ENCODE measurements at regions not wholly inside any gene's neighbourhood (a gene's known extent, or its start where the extent isn't known, plus 50 kb on each side); places are given as distances from the start of the nearest gene placed in this dataset.

GRCh38 chr14:87001333-87001732, 991.6 kb downstream of the GALC start:
- Histone ChIP-seq H3K4me1 (replicated peaks in 1 of 2) (no peaks in the 10 kb centered on the region), H3K4me3 (no peak overlapping the region), H3K27ac (no peak overlapping the region)
- WGBS, 10 experiments: 17 to 100% (median 74%) methylated on average over 1 to 2 of the region's 2 CpGs; no CpG with 5 or more reads in 2 of the 10 experiments
- in situ Hi-C loops (cut with MboI; ENCODE audit: low pct_unique_long_range_greater_than_20kb in 2 of 9, low sequenced_read_pairs in 9 of 9, unreplicated experiment in 9 of 9): no loop called here
- ATAC-seq (replicated peaks in 6 of 8): no peak

GRCh38 chr14:87000081-87000480, 992.9 kb downstream of the GALC start:
- in situ Hi-C loops (cut with MboI; ENCODE audit: low pct_unique_long_range_greater_than_20kb in 2 of 9, low sequenced_read_pairs in 9 of 9, unreplicated experiment in 9 of 9): no loop called here
- WGBS, 10 experiments: 54 to 100% (median 85%) methylated on average over 1 to 3 of the region's 4 CpGs; no CpG with 5 or more reads in 5 of the 10 experiments
- no peak for ATAC-seq (replicated peaks in 6 of 8)
- Histone ChIP-seq H3K4me1 (replicated peaks in 1 of 2) (no peaks in the 10 kb centered on the region), H3K27ac (no peak overlapping the region), H3K4me3 (no peak overlapping the region)

- H3K4me3 ChIP-seq: no peak overlapping the region
- in situ Hi-C loops (cut with MboI; ENCODE audit: low pct_unique_long_range_greater_than_20kb in 2 of 9, low sequenced_read_pairs in 9 of 9, unreplicated experiment in 9 of 9): no loop called here
- WGBS, 10 experiments: 3 to 100% (median 91%) methylated on average over 1 to 3 of the region's 3 CpGs; no CpG with 5 or more reads in 2 of the 10 experiments
- no peak overlapping the region for H3K27ac ChIP-seq
- H3K4me1 ChIP-seq (replicated peaks in 1 of 2): no peaks in the 10 kb centered on the region
- ATAC-seq (replicated peaks in 6 of 8): no peak
Observed at GRCh38 chr14:86999036-86999435, 993.9 kb downstream of the GALC start.

- no peaks in the 10 kb centered on the region for H3K4me1 ChIP-seq (replicated peaks in 1 of 2)
- WGBS, 10 experiments: 0 to 83% (median 65%) methylated on average over 1 to 2 of the region's 2 CpGs
- no peak for ATAC-seq (replicated peaks in 6 of 8)
- no peak overlapping the region for H3K27ac ChIP-seq
- no peak overlapping the region for H3K4me3 ChIP-seq
- in situ Hi-C loops (cut with MboI; ENCODE audit: low pct_unique_long_range_greater_than_20kb in 2 of 9, low sequenced_read_pairs in 9 of 9, unreplicated experiment in 9 of 9): no loop called here
Observed at GRCh38 chr14:86997271-86997670, 995.7 kb downstream of the GALC start.

- 0 to 84% (median 49%) methylated on average over 1 to 2 of the region's 2 CpGs; no CpG with 5 or more reads in 2 of the 10 experiments for WGBS, 10 experiments
Observed at GRCh38 chr14:86990396-86990795, 1002.6 kb downstream of the GALC start.

GRCh38 chr14:86989285-86989684, 1003.7 kb downstream of the GALC start:
- Histone ChIP-seq H3K27ac (no peak overlapping the region), H3K4me3 (no peak overlapping the region), H3K4me1 (replicated peaks in 1 of 2) (no peaks in the 10 kb centered on the region)
- in situ Hi-C loops (cut with MboI; ENCODE audit: low pct_unique_long_range_greater_than_20kb in 2 of 9, low sequenced_read_pairs in 9 of 9, unreplicated experiment in 9 of 9): no loop called here
- 0 to 100% (median 67%) methylated on average over 1 of the region's 1 CpG; no CpG with 5 or more reads in 2 of the 10 experiments for WGBS, 10 experiments
- peak in 3 of 8 experiments; percentile 41 to 92 (median 58) for ATAC-seq (replicated peaks in 6 of 8)

More at GRCh38 chr14:86990396-86990795, 1002.6 kb downstream of the GALC start:
- H3K4me1 ChIP-seq (replicated peaks in 1 of 2): no peaks in the 10 kb centered on the region
- no peak overlapping the region for H3K4me3 ChIP-seq
- in situ Hi-C loops (cut with MboI; ENCODE audit: low pct_unique_long_range_greater_than_20kb in 2 of 9, low sequenced_read_pairs in 9 of 9, unreplicated experiment in 9 of 9): no loop called here
- no peak overlapping the region for H3K27ac ChIP-seq
- peak in 1 of 8 experiments; percentile 4 for ATAC-seq (replicated peaks in 6 of 8)

GRCh38 chr14:86987966-86988365, 1005.0 kb downstream of the GALC start:
- 0 to 100% (median 89%) methylated on average over 1 to 3 of the region's 3 CpGs; no CpG with 5 or more reads in 3 of the 10 experiments for WGBS, 10 experiments
- H3K27ac ChIP-seq: no peak overlapping the region
- H3K4me1 ChIP-seq (replicated peaks in 1 of 2): no peaks in the 10 kb centered on the region
- ATAC-seq (replicated peaks in 6 of 8): no peak
- in situ Hi-C loops (cut with MboI; ENCODE audit: low pct_unique_long_range_greater_than_20kb in 2 of 9, low sequenced_read_pairs in 9 of 9, unreplicated experiment in 9 of 9): no loop called here
- H3K4me3 ChIP-seq: no peak overlapping the region

GRCh38 chr14:86973177-86973576, 1019.8 kb downstream of the GALC start:
- in situ Hi-C loops (cut with MboI; ENCODE audit: low pct_unique_long_range_greater_than_20kb in 2 of 9, low sequenced_read_pairs in 9 of 9, unreplicated experiment in 9 of 9): no loop called here
- WGBS, 10 experiments: 0 to 69% (median 29%) methylated on average over 1 of the region's 1 CpG; no CpG with 5 or more reads in 4 of the 10 experiments
- no peaks in the 10 kb centered on the region for H3K4me1 ChIP-seq (replicated peaks in 1 of 2)
- ATAC-seq (replicated peaks in 6 of 8): no peak
- H3K27ac ChIP-seq: no peak overlapping the region
- H3K4me3 ChIP-seq: no peak overlapping the region

- WGBS, 10 experiments: 25 to 94% (median 73%) methylated on average over 2 of the region's 2 CpGs
- in situ Hi-C loops (cut with MboI; ENCODE audit: low pct_unique_long_range_greater_than_20kb in 2 of 9, low sequenced_read_pairs in 9 of 9, unreplicated experiment in 9 of 9): no loop called here
- no peak overlapping the region for H3K27ac ChIP-seq
- no peak overlapping the region for H3K4me3 ChIP-seq
- ATAC-seq (replicated peaks in 6 of 8): no peak
- no peaks in the 10 kb centered on the region for H3K4me1 ChIP-seq (replicated peaks in 1 of 2)
Observed at GRCh38 chr14:86971292-86971691, 1021.7 kb downstream of the GALC start.

GRCh38 chr14:86961106-86961716, 1031.8 kb downstream of the GALC start:
- Histone ChIP-seq H3K27ac (no peak overlapping the region), H3K4me3 (no peak overlapping the region), H3K4me1 (replicated peaks in 1 of 2) (peaks cover 0 to 4% of the 10 kb centered on the region in 2 donors)
- ATAC-seq (replicated peaks in 6 of 8): peak in 2 of 8 experiments; percentile 62 to 76
- WGBS, 10 experiments: 0 to 92% (median 76%) methylated on average over 2 of the region's 2 CpGs; no CpG with 5 or more reads in 4 of the 10 experiments
- in situ Hi-C loops (cut with MboI; ENCODE audit: low pct_unique_long_range_greater_than_20kb in 2 of 9, low sequenced_read_pairs in 9 of 9, unreplicated experiment in 9 of 9): no loop called here

- in situ Hi-C loops (cut with MboI; ENCODE audit: low pct_unique_long_range_greater_than_20kb in 2 of 9, low sequenced_read_pairs in 9 of 9, unreplicated experiment in 9 of 9): no loop called here
- no peak overlapping the region for H3K4me3 ChIP-seq
- peaks cover 0 to 7% of the 10 kb centered on the region in 2 donors for H3K4me1 ChIP-seq (replicated peaks in 1 of 2)
- peak in 3 of 8 experiments; percentile 73 to 75 (median 74) for ATAC-seq (replicated peaks in 6 of 8)
- WGBS, 10 experiments: 0 to 100% (median 80%) methylated on average over 2 to 5 of the region's 5 CpGs; no CpG with 5 or more reads in 1 of the 10 experiments
- H3K27ac ChIP-seq: no peak overlapping the region
Observed at GRCh38 chr14:86955771-86956354, 1037.1 kb downstream of the GALC start.

- WGBS, 10 experiments: 0 to 43% (median 27%) methylated on average over 1 of the region's 1 CpG; no CpG with 5 or more reads in 2 of the 10 experiments
- in situ Hi-C loops (cut with MboI; ENCODE audit: low pct_unique_long_range_greater_than_20kb in 2 of 9, low sequenced_read_pairs in 9 of 9, unreplicated experiment in 9 of 9): no loop called here
- H3K4me1 ChIP-seq (replicated peaks in 1 of 2): peaks cover 0 to 7% of the 10 kb centered on the region in 2 donors
- H3K4me3 ChIP-seq: no peak overlapping the region
- no peak for ATAC-seq (replicated peaks in 6 of 8)
- no peak overlapping the region for H3K27ac ChIP-seq
Observed at GRCh38 chr14:86954623-86955022, 1038.4 kb downstream of the GALC start.

GRCh38 chr14:86946446-86946845, 1046.5 kb downstream of the GALC start:
- no peak overlapping the region for H3K4me3 ChIP-seq
- H3K4me1 ChIP-seq (replicated peaks in 1 of 2): no peaks in the 10 kb centered on the region
- ATAC-seq (replicated peaks in 6 of 8): no peak
- WGBS, 10 experiments: 38 to 100% (median 82%) methylated on average over 1 to 2 of the region's 3 CpGs; no CpG with 5 or more reads in 2 of the 10 experiments
- no peak overlapping the region for H3K27ac ChIP-seq
- in situ Hi-C loops (cut with MboI; ENCODE audit: low pct_unique_long_range_greater_than_20kb in 2 of 9, low sequenced_read_pairs in 9 of 9, unreplicated experiment in 9 of 9): no loop called here
